HepG2 (cell line): ENCODE measurements at regions not wholly inside any gene's neighbourhood (a gene's known extent, or its start where the extent isn't known, plus 50 kb on each side); places are given as distances from the start of the nearest gene placed in this dataset.

Source experiments
- ATAC-seq: fragments of 200-7000 bp; cut with Tn5 transposase; 3 replicates; pipeline ENCODE4 v1.9.1; 2020; ENCODE audit warnings: mild to moderate bottlenecking, moderate library complexity
- BruUV-seq: library from RNA; stranded (reverse); fragments of 400-500 nt; replicated peaks from 2 replicates; lab custom pipeline; 2021; lab: Mats Ljungman, UMichigan
- CTCF ChIA-PET: fragments of 300-600 bp; formaldehyde crosslinking; extraction: SDS; loops from one replicate; lab custom pipeline; 2021; ENCODE audit warnings: low total read pairs, inconsistent platforms, low intra/inter-chr PET ratio; lab: Yijun Ruan, JAX
- POLR2A ChIA-PET: fragments of 350-600 bp; sonication (Branson Sonifier 250); formaldehyde crosslinking; loops from one replicate; lab custom pipeline; 2020; ENCODE audit warnings: antibody characterized with exemption, inconsistent platforms; lab: Yijun Ruan, JAX
- DNase-seq: peaks from one replicate; pipeline ENCODE4 v3.0.0-alpha.2; 2015; ENCODE audit warnings: low spot score
- FAIRE-seq: peaks from 3 replicates; lab custom pipeline; 2011; peaks lifted over from hg19 to GRCh38; lab: Jason Lieb, UNC
- H2AFZ ChIP-seq: one replicate; pipeline ENCODE4 v1.6.1; 2011; ENCODE audit warnings: low read length, inconsistent platforms
- H3K27ac ChIP-seq: fragments of 300-600 bp; 3 replicates; pipeline ENCODE4 v1.8.0; 2011; ENCODE audit warnings: mixed run types, mild to moderate bottlenecking, mixed read lengths, low read length, inconsistent platforms; ENCODE audit not compliant: insufficient read depth; ENCODE audit errors: extremely low read length
- H3K27me3 ChIP-seq, 2 experiments: fragments of 200-600 bp in 1 of 2; 2 replicates in 1 of 2; 3 replicates in 1 of 2; pipeline versions ENCODE4 v1.6.0 to v1.8.0; 2011; ENCODE audit warnings: low read length in 2 of 2, mild to moderate bottlenecking in 2 of 2, moderate library complexity in 2 of 2, inconsistent platforms in 1 of 2; ENCODE audit not compliant: insufficient read depth in 2 of 2, control insufficient read depth in 1 of 2
- H3K36me3 ChIP-seq, 2 experiments: fragments of 200-600 bp in 1 of 2; replicated peaks in 1 of 2; 2 replicates in 1 of 2; 3 replicates in 1 of 2; pipeline versions ENCODE4 v1.5.1 to v1.8.0; 2011; ENCODE audit warnings: low read length in 2 of 2, inconsistent platforms in 1 of 2; ENCODE audit not compliant: insufficient read depth in 2 of 2, control insufficient read depth in 1 of 2
- H3K4me1 ChIP-seq: 2 replicates; pipeline ENCODE4 v1.5.1; 2012; ENCODE audit warnings: low read length, inconsistent platforms; ENCODE audit not compliant: insufficient read depth
- H3K4me2 ChIP-seq: 2 replicates; pipeline ENCODE4 v1.6.0; 2011; ENCODE audit warnings: low read depth, low read length, inconsistent platforms
- H3K4me3 ChIP-seq, 3 experiments: fragments of 200-600 bp in 1 of 3; sonication (generic), shearing (Covaris generic) in 1 of 3; replicated peaks in 1 of 3; 2 replicates each; pipeline ENCODE4 v1.5.1; 2011 to 2016; ENCODE audit warnings: low read length in 3 of 3, inconsistent platforms in 2 of 3, low read depth in 2 of 3, mild to moderate bottlenecking in 2 of 3, control low read depth in 1 of 3, mixed read lengths in 1 of 3; ENCODE audit not compliant: insufficient read depth in 1 of 3
- H3K79me2 ChIP-seq: one replicate; pipeline ENCODE4 v1.6.1; 2011; ENCODE audit warnings: low read length, inconsistent platforms; ENCODE audit not compliant: insufficient read depth
- H3K9ac ChIP-seq: 2 replicates; pipeline ENCODE4 v1.6.0; 2011; ENCODE audit warnings: mild to moderate bottlenecking, low read depth, low read length, inconsistent platforms; ENCODE audit not compliant: insufficient read depth
- H3K9me3 ChIP-seq: 2 replicates; pipeline ENCODE4 v1.5.1; 2012; ENCODE audit warnings: mild to moderate bottlenecking, low read length
- H4K20me1 ChIP-seq: 2 replicates; pipeline ENCODE4 v1.6.0; 2011; ENCODE audit warnings: inconsistent platforms, mild to moderate bottlenecking, low read length, moderate library complexity; ENCODE audit not compliant: insufficient read depth
- CC2D1A ChIP-seq: sonication (generic); formaldehyde crosslinking; IDR thresholded peaks from 2 replicates; pipeline ENCODE4 v1.8.1; 2023; ENCODE audit warnings: mild to moderate bottlenecking, missing genetic modification reagents
- CHCHD3 ChIP-seq: sonication (generic); formaldehyde crosslinking; IDR thresholded peaks from 2 replicates; pipeline ENCODE4 v1.8.0; 2022; ENCODE audit warnings: mild to moderate bottlenecking, missing genetic modification reagents, moderate library complexity
- MIER2 ChIP-seq: IDR thresholded peaks from 2 replicates; pipeline ENCODE4 v1.6.1; 2016; ENCODE audit warnings: missing biosample characterization, missing genetic modification reagents
- MTF2 ChIP-seq: sonication (generic); formaldehyde crosslinking; IDR thresholded peaks from 2 replicates; pipeline ENCODE4 v1.5.0; 2020; ENCODE audit warnings: missing genetic modification reagents, borderline replicate concordance
- NFYC ChIP-seq: IDR thresholded peaks from 2 replicates; pipeline ENCODE4 v1.6.1; 2016; ENCODE audit warnings: missing genetic modification reagents, missing compliant biosample characterization
- PHF8 ChIP-seq: sonication (generic); formaldehyde crosslinking; IDR thresholded peaks from 2 replicates; pipeline ENCODE4 v1.5.0; 2020; ENCODE audit warnings: missing genetic modification reagents
- PLRG1 ChIP-seq: fragments of 450-650 bp; conservative IDR thresholded peaks from 2 replicates; pipeline ENCODE4 v1.6.1; 2016
- USF2 ChIP-seq, 2 experiments: sonication (generic) in 1 of 2; formaldehyde crosslinking in 1 of 2; IDR thresholded peaks; 2 replicates each; pipeline versions ENCODE4 v1.5.1 to v1.6.1; 2011 to 2020; ENCODE audit warnings: borderline replicate concordance in 1 of 2, low read depth in 1 of 2, low read length in 1 of 2, mild to moderate bottlenecking in 1 of 2, missing genetic modification reagents in 1 of 2, moderate library complexity in 1 of 2
- ZFP36 ChIP-seq: fragments of 150-350 bp; IDR thresholded peaks from 2 replicates; pipeline ENCODE4 v1.6.1; 2018; ENCODE audit warnings: borderline replicate concordance, low read length, low read depth; ENCODE audit not compliant: partially characterized antibody
- ZNF335 ChIP-seq: sonication (generic); formaldehyde crosslinking; IDR thresholded peaks from 2 replicates; pipeline ENCODE4 v1.4.0; 2020; ENCODE audit warnings: missing genetic modification reagents
- ZNF639 ChIP-seq: conservative IDR thresholded peaks from 2 replicates; pipeline ENCODE4 v1.6.1; 2018; ENCODE audit warnings: missing genetic modification reagents
- WGBS: methylation state at CpG from one replicate; pipeline ENCODE4 v1.1.6; 2017; ENCODE audit warnings: low lambda C conversion rate; 5-methylcytosine and 5-hydroxymethylcytosine counted together
- in situ Hi-C: cut with HindIII; loops from 2 replicates; pipeline ENCODE4 v1.10.0; 2017; ENCODE audit warnings: low pct_unique_long_range_greater_than_20kb; ENCODE audit not compliant: extremely low pct_ligation_motif_present
- intact Hi-C: fragments of 100-400 bp; cut with micrococcal nuclease; formaldehyde crosslinking; loops from one replicate; pipeline ENCODE4 v1.10.0; 2022; ENCODE audit not compliant: unreplicated experiment
- TF ChIP-seq, protein P1 (sequence below): sonication (generic); formaldehyde crosslinking; IDR thresholded peaks from 2 replicates; pipeline ENCODE4 v1.5.1; 2020; ENCODE audit warnings: missing genetic modification reagents, mild to moderate bottlenecking, borderline replicate concordance
- TF ChIP-seq, protein P2 (sequence below): IDR thresholded peaks from 2 replicates; pipeline ENCODE4 v1.6.1; 2016; ENCODE audit warnings: low read depth, missing genetic modification reagents, missing compliant biosample characterization

DNA sequence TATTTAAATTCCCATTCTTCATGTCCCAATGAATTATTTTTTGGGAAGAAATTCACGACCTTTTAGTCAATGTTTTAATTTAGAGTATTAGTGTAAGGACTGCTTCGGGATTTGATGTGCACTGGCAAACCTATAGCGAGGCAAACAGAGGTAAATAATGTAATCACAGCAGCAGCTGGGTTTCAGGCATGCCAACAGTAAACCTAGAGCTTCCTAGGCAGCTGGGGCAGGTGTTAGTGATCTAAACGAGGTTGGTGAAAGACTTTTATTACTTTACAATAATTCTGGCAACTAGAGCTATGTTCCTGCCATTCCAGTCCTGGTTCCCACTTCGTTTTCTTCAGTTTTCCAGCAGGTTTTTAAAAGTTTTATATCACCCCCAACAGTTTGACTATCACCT lies 1036.4 kb upstream of the FOXG1 start:
- Histone ChIP-seq H4K20me1 (no peaks in the 10 kb centered on the region), H3K9ac (no peak overlapping the region), H3K4me3 (no peak overlapping the region), H3K79me2 (no peaks in the 10 kb centered on the region), H3K27ac (no peak overlapping the region), H3K9me3 (peaks cover 88% of the 10 kb centered on the region), H3K4me2 (no peak overlapping the region), H3K36me3 (no peaks in the 10 kb centered on the region), H2AFZ (no peak overlapping the region), H3K27me3 (no peaks in the 10 kb centered on the region), H3K4me1 (no peaks in the 10 kb centered on the region)
- ATAC-seq (no peak), FAIRE-seq (no peak), DNase-seq (no peak)
- POLR2A ChIA-PET: no interaction called here
- BruUV-seq: no TSS peak
- in situ Hi-C loops: no loop called here
- WGBS: 1% methylated on average over 5 of the region's 5 CpGs
- CTCF ChIA-PET: no interaction called here
- intact Hi-C loops: no loop called here
- TF ChIP-seq ZFP36 (no peak), USF2 (IDR thresholded peaks at IDR 0.05; ENCODE audit: low read depth, low read length) (no peak), USF2 (CRISPR knock-in tag; IDR thresholded peaks at IDR 0.05; ENCODE audit: borderline replicate concordance) (no peak), PHF8 (CRISPR knock-in tag) (no peak), MTF2 (CRISPR knock-in tag) (no peak), NFYC (no peak), ZNF639 (CRISPR knock-in tag) (no peak), CC2D1A (CRISPR knock-in tag) (no peak), ZNF335 (no peak), PLRG1 (no peak), MIER2 (CRISPR knock-in tag) (no peak), CHCHD3 (no peak)
- TF ChIP-seq, protein P1, sequence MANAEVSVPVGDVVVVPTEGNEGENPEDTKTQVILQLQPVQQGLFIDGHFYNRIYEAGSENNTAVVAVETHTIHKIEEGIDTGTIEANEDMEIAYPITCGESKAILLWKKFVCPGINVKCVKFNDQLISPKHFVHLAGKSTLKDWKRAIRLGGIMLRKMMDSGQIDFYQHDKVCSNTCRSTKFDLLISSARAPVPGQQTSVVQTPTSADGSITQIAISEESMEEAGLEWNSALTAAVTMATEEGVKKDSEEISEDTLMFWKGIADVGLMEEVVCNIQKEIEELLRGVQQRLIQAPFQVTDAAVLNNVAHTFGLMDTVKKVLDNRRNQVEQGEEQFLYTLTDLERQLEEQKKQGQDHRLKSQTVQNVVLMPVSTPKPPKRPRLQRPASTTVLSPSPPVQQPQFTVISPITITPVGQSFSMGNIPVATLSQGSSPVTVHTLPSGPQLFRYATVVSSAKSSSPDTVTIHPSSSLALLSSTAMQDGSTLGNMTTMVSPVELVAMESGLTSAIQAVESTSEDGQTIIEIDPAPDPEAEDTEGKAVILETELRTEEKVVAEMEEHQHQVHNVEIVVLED (CRISPR knock-in tag): no peak
- TF ChIP-seq, protein P2, sequence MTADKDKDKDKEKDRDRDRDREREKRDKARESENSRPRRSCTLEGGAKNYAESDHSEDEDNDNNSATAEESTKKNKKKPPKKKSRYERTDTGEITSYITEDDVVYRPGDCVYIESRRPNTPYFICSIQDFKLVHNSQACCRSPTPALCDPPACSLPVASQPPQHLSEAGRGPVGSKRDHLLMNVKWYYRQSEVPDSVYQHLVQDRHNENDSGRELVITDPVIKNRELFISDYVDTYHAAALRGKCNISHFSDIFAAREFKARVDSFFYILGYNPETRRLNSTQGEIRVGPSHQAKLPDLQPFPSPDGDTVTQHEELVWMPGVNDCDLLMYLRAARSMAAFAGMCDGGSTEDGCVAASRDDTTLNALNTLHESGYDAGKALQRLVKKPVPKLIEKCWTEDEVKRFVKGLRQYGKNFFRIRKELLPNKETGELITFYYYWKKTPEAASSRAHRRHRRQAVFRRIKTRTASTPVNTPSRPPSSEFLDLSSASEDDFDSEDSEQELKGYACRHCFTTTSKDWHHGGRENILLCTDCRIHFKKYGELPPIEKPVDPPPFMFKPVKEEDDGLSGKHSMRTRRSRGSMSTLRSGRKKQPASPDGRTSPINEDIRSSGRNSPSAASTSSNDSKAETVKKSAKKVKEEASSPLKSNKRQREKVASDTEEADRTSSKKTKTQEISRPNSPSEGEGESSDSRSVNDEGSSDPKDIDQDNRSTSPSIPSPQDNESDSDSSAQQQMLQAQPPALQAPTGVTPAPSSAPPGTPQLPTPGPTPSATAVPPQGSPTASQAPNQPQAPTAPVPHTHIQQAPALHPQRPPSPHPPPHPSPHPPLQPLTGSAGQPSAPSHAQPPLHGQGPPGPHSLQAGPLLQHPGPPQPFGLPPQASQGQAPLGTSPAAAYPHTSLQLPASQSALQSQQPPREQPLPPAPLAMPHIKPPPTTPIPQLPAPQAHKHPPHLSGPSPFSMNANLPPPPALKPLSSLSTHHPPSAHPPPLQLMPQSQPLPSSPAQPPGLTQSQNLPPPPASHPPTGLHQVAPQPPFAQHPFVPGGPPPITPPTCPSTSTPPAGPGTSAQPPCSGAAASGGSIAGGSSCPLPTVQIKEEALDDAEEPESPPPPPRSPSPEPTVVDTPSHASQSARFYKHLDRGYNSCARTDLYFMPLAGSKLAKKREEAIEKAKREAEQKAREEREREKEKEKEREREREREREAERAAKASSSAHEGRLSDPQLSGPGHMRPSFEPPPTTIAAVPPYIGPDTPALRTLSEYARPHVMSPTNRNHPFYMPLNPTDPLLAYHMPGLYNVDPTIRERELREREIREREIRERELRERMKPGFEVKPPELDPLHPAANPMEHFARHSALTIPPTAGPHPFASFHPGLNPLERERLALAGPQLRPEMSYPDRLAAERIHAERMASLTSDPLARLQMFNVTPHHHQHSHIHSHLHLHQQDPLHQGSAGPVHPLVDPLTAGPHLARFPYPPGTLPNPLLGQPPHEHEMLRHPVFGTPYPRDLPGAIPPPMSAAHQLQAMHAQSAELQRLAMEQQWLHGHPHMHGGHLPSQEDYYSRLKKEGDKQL: no peak
